SU-DHL-6 (cell line): ENCODE measurements at regions not wholly inside any gene's neighbourhood (a gene's known extent, or its start where the extent isn't known, plus 50 kb on each side); places are given as distances from the start of the nearest gene placed in this dataset.

Experiments
- CTCF ChIP-seq: fragments of 200-600 bp; sonication (generic); IDR thresholded peaks from one replicate; pipeline ENCODE4 v1.5.1; 2017; ENCODE audit warnings: antibody characterized with exemption, mild to moderate bottlenecking, low read length, moderate library complexity; ENCODE audit not compliant: insufficient read depth, poor library complexity, severe bottlenecking
- EZH2phosphoT487 ChIP-seq: fragments of 200-600 bp; sonication (generic), shearing (Covaris generic); conservative IDR thresholded peaks from 2 replicates; pipeline ENCODE4 v1.6.1; 2018; ENCODE audit warnings: mild to moderate bottlenecking, antibody characterized with exemption, low read length, moderate library complexity, mixed read lengths

GRCh38 chr20:56978475-56978874 is 288.0 kb downstream of the BMP7 start:
- no peak for TF ChIP-seq CTCF
- no peak for TF ChIP-seq EZH2phosphoT487
